ENCODE measurements at regions not wholly inside any gene's neighbourhood (a gene's known extent, or its start where the extent isn't known, plus 50 kb on each side); places are given as distances from the start of the nearest gene placed in this dataset.

GRCh38 chr3:177812492-177812891 lies 615.2 kb upstream of the TBL1XR1 start:
- DNase-seq (ENCODE audit: low read depth in 2 of 2), result no peak

DNA sequence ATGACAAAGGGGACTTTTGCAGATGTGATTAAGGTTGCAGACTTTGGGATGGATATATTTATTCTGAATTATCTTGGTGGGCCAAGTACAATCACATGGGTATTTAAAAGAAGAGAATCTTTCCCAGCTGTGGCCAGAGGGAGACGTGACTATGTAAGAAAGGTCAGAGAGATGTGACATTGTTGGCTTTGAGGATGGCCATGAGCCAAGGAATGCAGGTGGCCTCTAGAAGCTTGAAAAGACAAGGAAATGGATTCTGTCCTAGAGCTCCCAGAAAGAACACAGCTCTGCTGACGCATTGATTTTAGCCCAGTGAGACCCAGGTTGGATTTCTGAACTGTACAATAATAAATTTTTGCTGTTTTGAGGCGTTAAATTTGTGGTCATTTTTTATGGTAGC lies 616.0 kb upstream of the TBL1XR1 start:
- no peak for DNase-seq (ENCODE audit: low read depth in 2 of 2)

- no peak for DNase-seq (ENCODE audit: low read depth in 2 of 2)
Measured at GRCh38 chr3:177816667-177817208, 619.5 kb upstream of the TBL1XR1 start.

DNA sequence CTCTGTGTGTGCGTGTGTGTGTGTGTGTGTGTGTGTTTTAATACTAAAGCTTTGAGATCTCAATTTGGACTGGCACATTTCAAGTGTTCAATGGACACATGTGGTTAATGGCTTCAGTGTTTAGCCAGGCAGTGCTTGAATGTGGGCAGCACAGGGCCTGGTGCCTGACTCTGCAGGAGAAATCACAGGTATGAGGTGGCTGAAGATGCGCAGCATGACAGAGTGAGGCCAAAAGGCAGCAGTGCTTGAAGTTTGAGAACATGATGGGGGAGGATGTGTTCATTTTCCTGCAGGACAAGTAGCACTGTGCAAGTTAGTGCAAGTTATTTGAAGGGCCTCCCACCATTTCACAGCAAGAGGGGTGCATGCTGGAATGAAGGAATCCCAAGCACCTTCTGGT lies 620.5 kb upstream of the TBL1XR1 start:
- no peak for DNase-seq (ENCODE audit: low read depth in 2 of 2)

DNA sequence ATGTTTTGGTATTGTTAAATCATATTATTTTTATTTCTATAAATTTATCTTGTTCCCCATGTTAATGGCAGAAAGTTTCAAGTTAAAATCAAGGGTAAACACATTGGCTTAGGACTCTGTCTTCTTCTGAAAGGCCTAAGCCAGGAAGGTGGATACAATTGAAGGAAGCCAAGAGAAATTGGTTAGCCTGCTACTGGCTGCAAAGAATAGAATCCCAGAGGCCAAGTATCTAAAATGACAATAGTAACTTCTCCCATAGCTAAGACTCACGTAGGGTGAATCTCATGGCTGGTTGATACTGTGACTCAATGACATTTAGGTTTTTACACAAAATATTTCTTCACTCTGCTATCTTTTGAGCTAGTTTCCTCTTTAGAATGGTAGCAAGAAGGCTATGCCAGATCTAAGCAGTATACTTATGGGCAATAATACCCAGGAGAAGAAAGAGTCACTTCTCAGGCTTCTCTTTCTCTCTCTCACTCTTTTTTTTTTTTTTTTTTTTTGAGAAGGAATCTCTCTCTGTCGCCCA lies 621.5 kb upstream of the TBL1XR1 start:
- DNase-seq (ENCODE audit: low read depth in 2 of 2), result no peak

DNA sequence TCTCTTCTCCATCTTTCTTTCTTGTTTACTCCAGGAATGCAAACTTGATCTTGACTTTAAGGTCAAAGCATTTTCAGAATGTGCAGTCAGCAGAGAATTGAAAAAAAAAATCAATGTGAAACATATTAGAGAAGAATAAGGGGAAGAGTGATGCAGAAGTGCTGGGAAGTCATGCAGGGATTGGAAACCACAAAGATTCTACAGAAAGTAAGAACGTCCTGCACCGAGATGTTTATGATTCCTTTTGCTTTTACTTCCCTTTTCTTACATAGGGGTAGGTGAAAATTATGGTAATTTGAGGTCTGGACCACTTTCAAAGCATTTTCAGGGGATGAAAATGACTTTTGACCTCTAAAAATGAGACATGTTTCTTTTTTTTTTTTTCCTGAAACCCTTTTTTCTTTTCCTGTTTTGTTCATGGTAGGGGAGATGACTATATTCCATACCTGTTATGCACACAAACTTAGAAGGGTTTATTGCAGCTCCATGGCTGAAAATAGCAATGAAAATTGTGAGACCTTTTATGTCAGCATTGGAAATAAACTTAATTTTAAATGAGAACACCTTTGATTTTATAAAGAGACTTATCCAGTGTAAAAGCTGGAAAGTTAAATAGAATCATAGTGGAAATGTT lies 623.5 kb upstream of the TBL1XR1 start:
- DNase-seq (ENCODE audit: low read depth in 2 of 2), result no peak

DNA sequence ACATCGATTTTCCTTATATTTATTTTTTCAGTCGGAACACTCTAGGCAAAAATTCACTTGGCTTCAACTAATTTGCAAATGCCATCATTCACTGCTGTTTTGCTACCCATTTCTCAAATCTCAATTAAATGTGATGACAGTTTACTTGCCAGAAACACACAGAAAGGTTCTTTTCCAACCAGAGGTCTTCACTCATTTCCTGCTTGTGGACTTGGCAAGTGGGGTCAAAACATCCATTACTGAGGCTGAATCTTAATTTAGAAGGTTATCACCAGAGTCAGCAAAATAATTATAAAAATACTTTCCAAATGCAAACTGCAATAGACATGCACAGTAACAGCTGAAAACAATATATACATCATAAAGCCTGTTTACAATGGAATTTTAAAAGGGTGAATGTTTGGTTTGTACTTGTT lies 625.4 kb upstream of the TBL1XR1 start:
- no peak for DNase-seq (ENCODE audit: low read depth in 2 of 2)

DNA sequence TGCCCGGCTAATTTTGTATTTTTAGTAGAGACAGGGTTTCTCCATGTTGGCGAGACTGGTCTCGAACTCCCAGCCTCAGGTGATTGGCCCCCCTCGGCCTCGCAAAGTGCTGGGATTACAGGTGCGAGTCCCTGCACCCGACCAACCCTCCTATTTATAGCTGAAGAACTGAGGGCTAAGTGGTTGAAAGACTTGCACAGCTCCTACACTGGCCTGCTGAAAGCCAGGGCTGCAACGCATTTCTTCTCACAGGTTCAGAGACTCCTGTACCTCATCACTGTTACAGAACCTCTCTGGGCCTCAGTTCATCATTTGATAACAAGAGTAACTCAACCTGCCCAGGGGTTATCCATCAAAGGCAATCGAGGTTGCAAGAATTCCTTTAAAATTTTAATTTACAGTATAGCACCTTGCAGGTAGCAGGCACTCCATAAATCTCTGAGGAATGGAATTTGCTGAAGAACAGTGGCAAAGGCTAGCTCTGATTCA lies 626.5 kb upstream of the TBL1XR1 start:
- DNase-seq (ENCODE audit: low read depth in 2 of 2), result no peak

GRCh38 chr3:177824190-177824786 lies 627.0 kb upstream of the TBL1XR1 start:
- DNase-seq (ENCODE audit: low read depth in 2 of 2), result no peak

DNA sequence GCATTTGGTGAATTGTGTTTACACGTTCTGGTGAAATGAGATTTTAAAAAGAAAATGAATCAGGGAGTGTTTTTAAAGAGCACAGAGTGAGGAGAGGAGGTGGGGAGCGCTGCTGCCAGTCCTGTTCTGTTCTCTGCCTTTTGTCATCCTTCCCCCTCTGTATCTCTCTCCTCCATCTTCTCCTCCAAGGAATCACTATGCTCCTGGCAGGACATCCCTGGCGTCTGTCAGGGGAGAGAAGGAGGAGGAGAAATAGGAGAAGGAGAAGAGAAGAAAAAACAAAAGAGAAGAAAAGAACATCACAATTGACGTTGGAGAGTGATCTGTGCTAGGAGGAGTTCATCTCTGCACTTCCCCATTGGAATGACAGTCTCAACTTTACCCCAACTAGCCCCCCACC lies 627.6 kb upstream of the TBL1XR1 start:
- no peak for DNase-seq (ENCODE audit: low read depth in 2 of 2)

DNA sequence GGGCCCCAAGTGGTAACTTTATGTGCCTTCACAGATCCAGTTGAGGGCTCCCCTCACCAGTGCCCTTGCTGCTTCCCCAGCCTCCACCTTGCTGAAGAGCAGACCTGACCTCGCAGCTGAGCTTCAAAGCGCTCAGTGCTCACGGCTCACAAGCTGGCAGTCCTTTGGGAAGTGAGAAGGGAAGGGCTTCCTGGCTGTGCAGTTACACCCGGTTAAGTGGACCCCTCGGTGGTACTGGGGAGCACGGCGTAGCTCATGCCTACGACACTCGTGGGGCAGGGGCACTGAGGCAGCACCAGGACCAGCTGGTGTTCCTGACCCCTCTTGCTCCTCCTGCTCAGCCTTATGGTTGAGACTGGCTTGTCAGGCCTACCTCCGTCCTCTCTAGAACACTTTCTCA lies 629.0 kb upstream of the TBL1XR1 start:
- DNase-seq (ENCODE audit: low read depth in 2 of 2), result no peak

- DNase-seq (ENCODE audit: low read depth in 2 of 2), result no peak
Measured at GRCh38 chr3:177827511-177828207, 630.4 kb upstream of the TBL1XR1 start.

DNA sequence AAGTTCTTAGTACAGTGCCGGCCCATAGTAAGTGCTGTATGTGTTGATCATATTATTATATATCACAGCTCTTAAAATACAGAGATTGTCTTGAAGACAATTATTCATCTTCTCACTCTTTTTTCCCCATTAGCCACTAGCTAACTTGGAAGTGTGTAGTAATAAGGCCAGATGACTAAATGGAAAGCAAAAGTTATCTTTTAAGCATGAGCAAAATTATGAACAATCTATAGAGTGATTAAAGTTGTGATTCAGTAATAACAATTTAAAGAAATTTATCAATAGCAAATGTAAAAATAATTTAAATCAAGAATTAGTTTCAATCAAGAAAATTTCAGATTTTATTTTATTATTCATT lies 630.9 kb upstream of the TBL1XR1 start:
- DNase-seq (ENCODE audit: low read depth in 2 of 2), result no peak

DNA sequence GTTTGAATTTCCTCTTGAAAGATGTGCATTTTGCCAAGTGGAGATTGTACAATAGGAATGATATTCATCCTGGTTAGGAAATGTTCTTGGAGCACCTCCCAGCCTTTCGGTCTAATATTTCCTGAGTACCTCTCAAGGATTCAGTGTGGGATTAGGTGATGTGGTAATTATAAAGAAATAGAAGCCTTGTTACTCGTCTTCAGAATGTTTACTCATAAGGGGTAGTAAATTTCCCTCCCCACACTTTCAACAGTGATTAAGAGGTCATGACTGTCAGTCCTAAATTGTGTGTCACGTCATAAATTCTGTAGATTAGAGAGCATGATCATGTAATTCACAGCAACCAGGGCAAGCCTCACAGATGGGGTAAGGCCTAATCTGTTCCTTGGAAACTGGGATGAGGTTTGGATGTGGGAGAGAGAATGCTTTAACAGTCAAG lies 633.1 kb upstream of the TBL1XR1 start:
- no peak for DNase-seq (ENCODE audit: low read depth in 2 of 2)

DNA sequence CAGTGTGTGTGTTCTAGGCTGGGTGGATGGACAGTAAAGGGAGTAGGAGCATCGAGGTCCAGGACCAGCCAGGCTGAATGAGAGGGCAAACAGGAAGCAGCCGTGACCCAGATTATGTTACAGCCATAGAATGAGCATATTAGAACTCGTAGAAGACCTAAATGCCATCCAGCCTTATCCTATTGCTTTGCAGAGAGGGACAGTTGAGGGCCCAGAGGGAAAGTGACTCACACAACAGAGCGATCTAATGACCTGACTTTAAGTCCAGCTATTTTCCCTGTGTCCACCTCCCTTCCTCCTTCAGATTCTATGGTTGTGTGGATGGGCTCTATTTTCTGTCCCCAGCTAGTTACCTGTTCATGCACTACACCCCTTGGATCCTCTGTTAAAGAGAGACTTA lies 634.1 kb upstream of the TBL1XR1 start:
- DNase-seq (ENCODE audit: low read depth in 2 of 2), result no peak

DNA sequence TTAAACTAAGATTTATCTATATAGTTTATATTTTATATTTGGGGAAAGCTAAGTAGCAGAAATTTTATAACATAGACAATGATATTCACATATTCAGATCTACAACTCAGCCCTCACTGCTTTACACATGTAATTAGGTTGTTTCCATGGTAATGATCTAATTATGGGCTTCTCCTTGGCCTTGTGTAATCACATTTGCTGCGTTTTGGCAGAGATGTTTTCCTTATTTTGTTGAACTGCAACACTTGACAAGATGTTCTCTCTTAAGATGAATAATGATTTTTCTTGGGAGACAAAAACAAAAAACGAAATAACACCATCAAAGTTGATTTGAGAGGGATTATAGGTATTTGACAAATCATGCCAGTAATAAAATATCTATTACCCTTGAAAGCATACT lies 635.6 kb upstream of the TBL1XR1 start:
- DNase-seq (ENCODE audit: low read depth in 2 of 2), result no peak

- DNase-seq (ENCODE audit: low read depth in 2 of 2), result no peak
Measured at GRCh38 chr3:177833332-177833731, 636.0 kb upstream of the TBL1XR1 start.

DNA sequence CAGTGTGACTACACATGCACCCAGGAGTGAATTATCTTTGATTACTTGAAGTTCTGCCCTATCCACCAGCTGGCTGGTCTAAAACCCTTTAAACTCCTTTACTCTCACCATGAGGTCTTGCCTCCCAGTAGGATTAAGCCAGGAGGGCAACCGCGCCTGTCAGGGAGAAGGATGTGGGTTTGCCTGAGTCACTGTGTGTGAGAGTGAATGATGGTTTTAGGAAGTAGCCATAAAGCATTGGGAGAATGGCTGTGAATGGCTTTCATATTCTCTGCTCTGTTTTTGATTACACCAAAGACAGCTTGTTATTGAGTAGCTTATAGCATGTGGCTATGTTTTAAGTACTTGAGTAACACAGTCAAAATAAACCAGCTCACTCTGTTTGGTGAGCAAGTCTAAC lies 637.7 kb upstream of the TBL1XR1 start:
- DNase-seq (ENCODE audit: low read depth in 2 of 2), result no peak

- no peak for DNase-seq (ENCODE audit: low read depth in 2 of 2)
Measured at GRCh38 chr3:177835917-177836316, 638.6 kb upstream of the TBL1XR1 start.

GRCh38 chr3:177836671-177837070 lies 639.4 kb upstream of the TBL1XR1 start:
- DNase-seq (ENCODE audit: low read depth in 2 of 2), result no peak

DNA sequence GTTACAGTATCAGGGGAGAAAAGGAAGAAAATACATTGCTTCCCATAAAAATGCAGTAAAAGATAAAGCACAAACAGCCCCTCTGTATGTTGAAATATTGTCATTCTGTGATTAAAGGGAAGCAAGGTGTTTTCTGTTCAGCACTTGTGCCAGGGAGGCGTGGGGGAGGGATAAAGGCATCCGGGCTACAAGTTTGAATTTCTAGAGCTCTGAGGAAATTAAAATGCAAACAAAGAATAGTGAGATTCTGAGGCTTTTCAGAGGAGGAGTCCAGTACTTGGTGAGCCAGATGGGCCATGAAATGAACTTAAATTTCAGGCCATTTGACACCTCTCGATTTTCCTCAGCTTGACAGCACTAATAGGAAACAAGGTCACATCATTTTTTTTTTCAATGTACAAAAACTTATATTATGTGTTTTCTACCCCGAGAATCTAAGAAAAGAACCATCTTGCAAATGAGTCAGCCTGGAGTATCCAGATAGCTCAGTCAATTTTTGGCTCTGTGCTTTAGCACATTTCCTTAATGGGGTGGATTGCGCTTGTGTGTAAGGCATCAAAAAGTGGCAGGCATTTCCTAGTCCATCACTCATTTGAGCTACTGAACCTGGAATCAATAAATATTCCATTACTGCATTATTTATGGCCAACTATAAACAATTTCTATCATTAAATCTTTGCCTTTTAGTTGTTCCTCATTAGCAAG lies 640.8 kb upstream of the TBL1XR1 start:
- DNase-seq (ENCODE audit: low read depth in 2 of 2), result no peak

GRCh38 chr3:177838766-177839350 lies 641.6 kb upstream of the TBL1XR1 start:
- no peak for DNase-seq (ENCODE audit: low read depth in 2 of 2)

Data from stimulated activated CD8-positive, alpha-beta memory T cell treated with anti-CD3 and anti-CD28 coated beads, Interleukin-15, amount 100 ng/mL, for 48 hours (primary cell).